HEK293 (cell line): ENCODE measurements at regions not wholly inside any gene's neighbourhood (a gene's known extent, or its start where the extent isn't known, plus 50 kb on each side); places are given as distances from the start of the nearest gene placed in this dataset.

Experiments
- CTCF ChIA-PET: fragments of 350-600 bp; formaldehyde crosslinking; extraction: SDS; loops from one replicate; lab custom pipeline; 2021; ENCODE audit warnings: antibody characterized with exemption; lab: Yijun Ruan, JAX
- POLR2A ChIA-PET: fragments of 300-600 bp; formaldehyde crosslinking; extraction: SDS; loops from one replicate; lab custom pipeline; 2020; ENCODE audit warnings: antibody characterized with exemption, inconsistent platforms; lab: Yijun Ruan, JAX
- H3K27ac ChIP-seq: fragments of 200-500 bp; sonication (Bioruptor generic); 2 replicates; pipeline ENCODE4 v1.5.1; 2014; ENCODE audit warnings: low read depth, low read length, control low read depth, inconsistent platforms; ENCODE audit errors: extremely low read depth
- H3K36me3 ChIP-seq, 2 experiments: fragments of 200-500 bp in 1 of 2; sonication (Bioruptor generic) in 1 of 2; 1 replicate in 1 of 2; 2 replicates in 1 of 2; pipeline ENCODE4 v1.5.1; 2014 to 2017; ENCODE audit warnings: inconsistent platforms in 2 of 2, low read length in 2 of 2; ENCODE audit not compliant: control insufficient read depth in 2 of 2, insufficient read depth in 1 of 2
- H3K4me1 ChIP-seq: fragments of 200-500 bp; sonication (Bioruptor generic); 2 replicates; pipeline ENCODE4 v1.5.1; 2014; ENCODE audit warnings: mild to moderate bottlenecking, low read length, inconsistent platforms; ENCODE audit not compliant: control insufficient read depth, insufficient read depth
- H3K4me3 ChIP-seq: 2 replicates; pipeline ENCODE4 v1.5.1; 2011; ENCODE audit warnings: low read depth, mild to moderate bottlenecking, control low read depth, low read length, moderate library complexity
- H3K9me3 ChIP-seq: fragments of 200-500 bp; sonication (Bioruptor generic); 2 replicates; pipeline ENCODE4 v1.5.1; 2014; ENCODE audit warnings: low read depth, low read length, inconsistent platforms; ENCODE audit not compliant: control insufficient read depth, insufficient read depth
- HOXA7 ChIP-seq: sonication (generic); formaldehyde crosslinking; IDR thresholded peaks from 2 replicates; pipeline ENCODE4 v1.8.1; 2022; ENCODE audit warnings: missing genetic modification reagents, borderline replicate concordance
- HOXD13 ChIP-seq: sonication (generic); formaldehyde crosslinking; IDR thresholded peaks from 2 replicates; pipeline ENCODE4 v1.8.0; 2022; ENCODE audit warnings: missing genetic modification reagents, borderline replicate concordance
- MZF1 ChIP-seq: fragments of 450-650 bp; formaldehyde crosslinking; IDR thresholded peaks from 2 replicates; pipeline ENCODE4 v1.5.1; 2017; ENCODE audit warnings: missing biosample characterization, missing genetic modification characterization, borderline replicate concordance
- SP3 ChIP-seq: fragments of 450-650 bp; formaldehyde crosslinking; IDR thresholded peaks from 2 replicates; pipeline ENCODE4 v1.5.1; 2016; ENCODE audit warnings: missing biosample characterization, missing genetic modification characterization
- ZBTB10 ChIP-seq: fragments of 450-650 bp; formaldehyde crosslinking; IDR thresholded peaks from 2 replicates; pipeline ENCODE4 v1.5.1; 2016; ENCODE audit warnings: missing biosample characterization, missing genetic modification characterization
- ZBTB21 ChIP-seq: fragments of 450-650 bp; formaldehyde crosslinking; IDR thresholded peaks from 2 replicates; pipeline ENCODE4 v1.5.1; 2017; ENCODE audit warnings: missing biosample characterization, missing genetic modification characterization
- ZNF132 ChIP-seq: fragments of 450-650 bp; formaldehyde crosslinking; IDR thresholded peaks from 2 replicates; pipeline ENCODE4 v1.5.1; 2017; ENCODE audit warnings: missing biosample characterization, missing genetic modification characterization, borderline replicate concordance
- ZNF146 ChIP-seq: fragments of 450-650 bp; formaldehyde crosslinking; IDR thresholded peaks from 2 replicates; pipeline ENCODE4 v1.5.1; 2016; ENCODE audit warnings: missing biosample characterization, missing genetic modification characterization
- ZNF266 ChIP-seq: fragments of 450-650 bp; formaldehyde crosslinking; IDR thresholded peaks from 2 replicates; pipeline ENCODE4 v1.5.1; 2016; ENCODE audit warnings: missing biosample characterization, missing genetic modification characterization, low read depth
- ZNF394 ChIP-seq: fragments of 450-650 bp; formaldehyde crosslinking; IDR thresholded peaks from 2 replicates; pipeline ENCODE4 v1.5.1; 2016; ENCODE audit warnings: missing biosample characterization, missing genetic modification characterization, mild to moderate bottlenecking, moderate library complexity, borderline replicate concordance
- ZNF449 ChIP-seq: fragments of 450-650 bp; formaldehyde crosslinking; IDR thresholded peaks from 2 replicates; pipeline ENCODE4 v1.5.1; 2017; ENCODE audit warnings: missing biosample characterization, mild to moderate bottlenecking, missing genetic modification characterization, moderate library complexity
- ZNF645 ChIP-seq: fragments of 450-650 bp; formaldehyde crosslinking; IDR thresholded peaks from 2 replicates; pipeline ENCODE4; 2016; ENCODE audit warnings: missing biosample characterization, missing genetic modification characterization
- ZNF654 ChIP-seq: fragments of 450-650 bp; formaldehyde crosslinking; IDR thresholded peaks from 2 replicates; pipeline ENCODE4 v1.5.1; 2016; ENCODE audit warnings: low read depth, missing biosample characterization, missing genetic modification characterization
- ZNF768 ChIP-seq: fragments of 450-650 bp; formaldehyde crosslinking; IDR thresholded peaks from 2 replicates; pipeline ENCODE4 v1.5.1; 2018; ENCODE audit warnings: missing biosample characterization, mild to moderate bottlenecking, missing genetic modification characterization
- TF ChIP-seq, protein P1 (sequence below): fragments of 450-650 bp; formaldehyde crosslinking; IDR thresholded peaks from 2 replicates; pipeline ENCODE4 v1.5.1; 2016; ENCODE audit warnings: missing biosample characterization, missing genetic modification characterization, low read depth
- TF ChIP-seq, protein P2 (sequence below): fragments of 450-650 bp; formaldehyde crosslinking; IDR thresholded peaks from 2 replicates; pipeline ENCODE4 v1.5.1; 2016; ENCODE audit warnings: missing biosample characterization, missing genetic modification characterization
- TF ChIP-seq, protein P3 (sequence below): fragments of 450-650 bp; formaldehyde crosslinking; IDR thresholded peaks from 2 replicates; pipeline ENCODE4 v1.5.1; 2016; ENCODE audit warnings: missing biosample characterization, missing genetic modification characterization

DNA sequence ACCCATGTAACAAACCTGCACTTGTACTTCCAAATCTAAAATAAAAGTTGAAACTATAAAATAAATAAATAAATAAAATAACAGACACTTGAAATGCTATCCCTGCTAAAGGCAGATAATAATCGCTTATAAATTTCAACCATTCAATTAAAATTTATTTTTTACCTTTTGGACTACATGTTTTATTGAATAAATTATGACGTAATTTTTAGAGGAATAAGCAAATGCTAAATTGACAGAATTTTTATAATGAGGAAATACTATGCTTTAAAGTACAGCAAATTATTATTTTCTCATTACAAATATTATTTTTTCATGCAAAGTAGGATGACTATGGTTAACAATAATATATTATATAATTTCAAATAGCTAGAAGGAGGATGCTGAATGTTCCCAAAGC is 658.6 kb upstream of the LMO3 start:
- TF ChIP-seq, protein P1, sequence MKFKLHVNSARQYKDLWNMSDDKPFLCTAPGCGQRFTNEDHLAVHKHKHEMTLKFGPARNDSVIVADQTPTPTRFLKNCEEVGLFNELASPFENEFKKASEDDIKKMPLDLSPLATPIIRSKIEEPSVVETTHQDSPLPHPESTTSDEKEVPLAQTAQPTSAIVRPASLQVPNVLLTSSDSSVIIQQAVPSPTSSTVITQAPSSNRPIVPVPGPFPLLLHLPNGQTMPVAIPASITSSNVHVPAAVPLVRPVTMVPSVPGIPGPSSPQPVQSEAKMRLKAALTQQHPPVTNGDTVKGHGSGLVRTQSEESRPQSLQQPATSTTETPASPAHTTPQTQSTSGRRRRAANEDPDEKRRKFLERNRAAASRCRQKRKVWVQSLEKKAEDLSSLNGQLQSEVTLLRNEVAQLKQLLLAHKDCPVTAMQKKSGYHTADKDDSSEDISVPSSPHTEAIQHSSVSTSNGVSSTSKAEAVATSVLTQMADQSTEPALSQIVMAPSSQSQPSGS (tag by site-specific recombination), result peak; percentile 73
- TF ChIP-seq ZBTB21 (tag by site-specific recombination), result no peak
- Histone ChIP-seq H3K4me3 (no peak overlapping the region), H3K9me3 (no peaks in the 10 kb centered on the region), H3K4me1 (no peaks in the 10 kb centered on the region), H3K27ac (no peak overlapping the region), H3K36me3 (no peaks in the 10 kb centered on the region)
- POLR2A ChIA-PET, result no interaction called here
- CTCF ChIA-PET, result no interaction called here

DNA sequence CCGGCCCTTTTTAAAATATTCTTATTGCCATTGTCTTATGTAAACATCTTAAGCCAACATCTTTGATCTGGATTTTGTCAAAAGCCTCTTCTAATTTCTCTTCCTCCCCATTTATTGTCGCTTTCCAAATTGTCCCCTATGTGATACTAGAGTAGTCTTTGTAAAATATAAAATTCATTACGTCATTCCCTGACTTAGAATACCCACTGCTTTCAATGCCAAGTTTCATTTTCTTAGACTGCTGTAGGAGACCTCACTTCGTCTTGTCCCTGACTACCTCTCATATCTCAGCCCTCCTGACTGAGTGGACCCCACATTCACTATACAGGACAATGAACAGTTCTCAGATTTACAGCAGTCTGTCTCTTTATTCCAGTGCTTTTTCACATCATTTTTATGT is 633.9 kb upstream of the LMO3 start:
- CTCF ChIA-PET, result no interaction called here
- Histone ChIP-seq H3K4me1 (no peaks in the 10 kb centered on the region), H3K4me3 (no peak overlapping the region), H3K36me3 (no peaks in the 10 kb centered on the region), H3K9me3 (no peaks in the 10 kb centered on the region), H3K27ac (no peak overlapping the region)
- POLR2A ChIA-PET, result no interaction called here
- TF ChIP-seq ZNF449 (no peak), HOXD13 (CRISPR knock-in tag) (no peak), ZNF266 (tag by site-specific recombination) (no peak)

- no peak overlapping the region for H3K27ac ChIP-seq
- no peak overlapping the region for H3K4me3 ChIP-seq
- CTCF ChIA-PET, result no interaction called here
- no peaks in the 10 kb centered on the region for H3K9me3 ChIP-seq
- H3K36me3 ChIP-seq, result no peaks in the 10 kb centered on the region
- no peak for TF ChIP-seq ZNF146 (tag by site-specific recombination)
- TF ChIP-seq ZBTB10, result no peak
- no peak for TF ChIP-seq SP3 (tag by site-specific recombination)
- no peak for TF ChIP-seq MZF1 (tag by site-specific recombination)
- TF ChIP-seq HOXA7, result no peak
- no peak for TF ChIP-seq ZNF654 (tag by site-specific recombination)
- no peaks in the 10 kb centered on the region for H3K4me1 ChIP-seq
- POLR2A ChIA-PET, result no interaction called here
These were observed 630.0 kb upstream of the LMO3 start for GRCh38 chr12:17235996-17236395.

- Histone ChIP-seq H3K4me3 (no peak overlapping the region), H3K9me3 (no peaks in the 10 kb centered on the region), H3K27ac (no peak overlapping the region), H3K36me3 (no peaks in the 10 kb centered on the region), H3K4me1 (no peaks in the 10 kb centered on the region)
- ChIA-PET CTCF (interaction anchor here (0.6 kb wide), 1 partner anchor 58 kb away, joined by 3 read pairs; no protein-coding TSS in a partner anchor), POLR2A (no interaction called here)
- TF ChIP-seq ZNF132 (tag by site-specific recombination) (no peak), ZNF394 (tag by site-specific recombination) (no peak), ZNF645 (tag by site-specific recombination) (no peak), ZNF768 (no peak)
- TF ChIP-seq, protein P2, sequence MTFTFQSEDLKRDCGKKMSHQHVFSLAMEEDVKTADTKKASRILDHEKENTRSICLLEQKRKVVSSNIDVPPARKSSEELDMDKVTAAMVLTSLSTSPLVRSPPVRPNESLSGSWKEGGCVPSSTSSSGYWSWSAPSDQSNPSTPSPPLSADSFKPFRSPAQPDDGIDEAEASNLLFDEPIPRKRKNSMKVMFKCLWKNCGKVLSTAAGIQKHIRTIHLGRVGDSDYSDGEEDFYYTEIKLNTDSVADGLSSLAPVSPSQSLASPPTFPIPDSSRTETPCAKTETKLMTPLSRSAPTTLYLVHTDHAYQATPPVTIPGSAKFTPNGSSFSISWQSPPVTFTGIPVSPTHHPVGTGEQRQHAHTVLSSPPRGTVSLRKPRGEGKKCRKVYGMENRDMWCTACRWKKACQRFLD (tag by site-specific recombination), result no peak
- TF ChIP-seq, protein P3, sequence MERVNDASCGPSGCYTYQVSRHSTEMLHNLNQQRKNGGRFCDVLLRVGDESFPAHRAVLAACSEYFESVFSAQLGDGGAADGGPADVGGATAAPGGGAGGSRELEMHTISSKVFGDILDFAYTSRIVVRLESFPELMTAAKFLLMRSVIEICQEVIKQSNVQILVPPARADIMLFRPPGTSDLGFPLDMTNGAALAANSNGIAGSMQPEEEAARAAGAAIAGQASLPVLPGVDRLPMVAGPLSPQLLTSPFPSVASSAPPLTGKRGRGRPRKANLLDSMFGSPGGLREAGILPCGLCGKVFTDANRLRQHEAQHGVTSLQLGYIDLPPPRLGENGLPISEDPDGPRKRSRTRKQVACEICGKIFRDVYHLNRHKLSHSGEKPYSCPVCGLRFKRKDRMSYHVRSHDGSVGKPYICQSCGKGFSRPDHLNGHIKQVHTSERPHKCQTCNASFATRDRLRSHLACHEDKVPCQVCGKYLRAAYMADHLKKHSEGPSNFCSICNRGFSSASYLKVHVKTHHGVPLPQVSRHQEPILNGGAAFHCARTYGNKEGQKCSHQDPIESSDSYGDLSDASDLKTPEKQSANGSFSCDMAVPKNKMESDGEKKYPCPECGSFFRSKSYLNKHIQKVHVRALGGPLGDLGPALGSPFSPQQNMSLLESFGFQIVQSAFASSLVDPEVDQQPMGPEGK (tag by site-specific recombination), result no peak
These were observed 610.0 kb upstream of the LMO3 start for GRCh38 chr12:17215759-17216570.
